Ishikawa (cell line): ENCODE measurements at regions not wholly inside any gene's neighbourhood (a gene's known extent, or its start where the extent isn't known, plus 50 kb on each side); places are given as distances from the start of the nearest gene placed in this dataset.

ENCODE experiments used
- CEBPB ChIP-seq: IDR thresholded peaks from 2 replicates; pipeline ENCODE4 v1.6.1; 2012
- EP300 ChIP-seq: IDR thresholded peaks from 2 replicates; pipeline ENCODE4 v1.6.1; 2012; ENCODE audit warnings: borderline replicate concordance
- RAD21 ChIP-seq: IDR thresholded peaks from 2 replicates; pipeline ENCODE4 v1.6.1; 2012; ENCODE audit warnings: low read depth
- TCF12 ChIP-seq: IDR thresholded peaks from 2 replicates; pipeline ENCODE4 v1.6.1; 2012; ENCODE audit warnings: low read depth
- YY1 ChIP-seq: IDR thresholded peaks from 2 replicates; pipeline ENCODE4 v1.6.1; 2012; ENCODE audit warnings: low read depth
- TF ChIP-seq, protein P1 (sequence below): IDR thresholded peaks from 2 replicates; pipeline ENCODE4 v1.6.1; 2012; ENCODE audit warnings: low read depth, mild to moderate bottlenecking
- TF ChIP-seq, protein P2 (sequence below): IDR thresholded peaks from 2 replicates; pipeline ENCODE4 v1.6.1; 2012

DNA sequence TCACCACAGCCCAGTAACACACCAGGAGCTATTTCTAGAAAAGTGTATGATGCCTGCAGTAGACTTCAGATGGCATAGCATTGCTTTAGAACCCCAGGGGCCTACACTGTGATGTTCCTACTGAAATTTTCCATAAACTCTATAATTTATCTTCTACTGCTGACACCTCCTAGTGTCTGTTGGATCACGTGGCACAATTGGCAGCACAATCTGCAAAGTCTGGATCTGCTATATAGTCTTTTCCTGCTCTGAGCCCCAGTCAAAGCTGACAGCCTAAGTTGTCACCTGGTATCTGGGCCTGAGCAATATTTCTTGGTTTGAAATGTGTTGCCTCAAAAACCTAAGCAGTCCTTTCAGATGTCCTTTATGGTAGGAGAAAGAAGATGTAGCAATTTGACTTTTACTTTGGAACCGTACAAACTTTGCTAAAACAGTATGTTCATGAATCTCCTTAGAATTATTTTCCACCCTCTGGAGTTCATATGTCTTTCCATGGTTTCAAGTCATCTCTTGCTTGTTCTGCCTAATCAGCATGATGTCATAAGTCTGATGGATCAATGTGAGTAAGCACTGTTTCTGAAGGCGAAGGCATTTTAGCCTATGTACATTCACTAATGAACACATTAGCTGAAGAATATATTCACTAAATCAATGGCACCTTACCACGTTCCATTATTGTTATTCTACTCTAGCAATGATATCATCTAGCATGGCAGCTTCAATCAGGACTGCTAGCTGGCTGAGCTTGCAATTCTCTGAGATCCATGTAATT is 536.5 kb upstream of the NBEA start:
- no peak for TF ChIP-seq YY1
- TF ChIP-seq EP300: no peak
- no peak for TF ChIP-seq RAD21
- TF ChIP-seq TCF12: no peak
- TF ChIP-seq, protein P1, sequence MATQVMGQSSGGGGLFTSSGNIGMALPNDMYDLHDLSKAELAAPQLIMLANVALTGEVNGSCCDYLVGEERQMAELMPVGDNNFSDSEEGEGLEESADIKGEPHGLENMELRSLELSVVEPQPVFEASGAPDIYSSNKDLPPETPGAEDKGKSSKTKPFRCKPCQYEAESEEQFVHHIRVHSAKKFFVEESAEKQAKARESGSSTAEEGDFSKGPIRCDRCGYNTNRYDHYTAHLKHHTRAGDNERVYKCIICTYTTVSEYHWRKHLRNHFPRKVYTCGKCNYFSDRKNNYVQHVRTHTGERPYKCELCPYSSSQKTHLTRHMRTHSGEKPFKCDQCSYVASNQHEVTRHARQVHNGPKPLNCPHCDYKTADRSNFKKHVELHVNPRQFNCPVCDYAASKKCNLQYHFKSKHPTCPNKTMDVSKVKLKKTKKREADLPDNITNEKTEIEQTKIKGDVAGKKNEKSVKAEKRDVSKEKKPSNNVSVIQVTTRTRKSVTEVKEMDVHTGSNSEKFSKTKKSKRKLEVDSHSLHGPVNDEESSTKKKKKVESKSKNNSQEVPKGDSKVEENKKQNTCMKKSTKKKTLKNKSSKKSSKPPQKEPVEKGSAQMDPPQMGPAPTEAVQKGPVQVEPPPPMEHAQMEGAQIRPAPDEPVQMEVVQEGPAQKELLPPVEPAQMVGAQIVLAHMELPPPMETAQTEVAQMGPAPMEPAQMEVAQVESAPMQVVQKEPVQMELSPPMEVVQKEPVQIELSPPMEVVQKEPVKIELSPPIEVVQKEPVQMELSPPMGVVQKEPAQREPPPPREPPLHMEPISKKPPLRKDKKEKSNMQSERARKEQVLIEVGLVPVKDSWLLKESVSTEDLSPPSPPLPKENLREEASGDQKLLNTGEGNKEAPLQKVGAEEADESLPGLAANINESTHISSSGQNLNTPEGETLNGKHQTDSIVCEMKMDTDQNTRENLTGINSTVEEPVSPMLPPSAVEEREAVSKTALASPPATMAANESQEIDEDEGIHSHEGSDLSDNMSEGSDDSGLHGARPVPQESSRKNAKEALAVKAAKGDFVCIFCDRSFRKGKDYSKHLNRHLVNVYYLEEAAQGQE: no peak
- no peak for TF ChIP-seq CEBPB
- TF ChIP-seq, protein P2, sequence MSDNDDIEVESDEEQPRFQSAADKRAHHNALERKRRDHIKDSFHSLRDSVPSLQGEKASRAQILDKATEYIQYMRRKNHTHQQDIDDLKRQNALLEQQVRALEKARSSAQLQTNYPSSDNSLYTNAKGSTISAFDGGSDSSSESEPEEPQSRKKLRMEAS: no peak
